ENCODE measurements at regions not wholly inside any gene's neighbourhood (a gene's known extent, or its start where the extent isn't known, plus 50 kb on each side); places are given as distances from the start of the nearest gene placed in this dataset.

- no peaks in the 10 kb centered on the region for H3K79me1 ChIP-seq (ENCODE audit: low read depth, low read length)
- no peaks in the 10 kb centered on the region for H3K4me1 ChIP-seq (replicated peaks in 1 of 4; ENCODE audit: control insufficient read depth in 3 of 4, insufficient read depth in 4 of 4, low read length in 3 of 4)
- no peaks in the 10 kb centered on the region for H3K9me3 ChIP-seq (ENCODE audit: insufficient read depth in 2 of 2, low read depth in 1 of 2, low read length in 1 of 2)
- H3K9ac ChIP-seq (replicated peaks in 1 of 4; ENCODE audit: extremely low read depth in 1 of 4, low read depth in 3 of 4, low read length in 3 of 4) = no peak overlapping the region
- no peaks in the 10 kb centered on the region for H3K23me2 ChIP-seq (ENCODE audit: low read depth, low read length)
- H2BK15ac ChIP-seq (ENCODE audit: low read length) = no peak overlapping the region
- no peak overlapping the region for H2BK20ac ChIP-seq (ENCODE audit: low read length)
- H2AK5ac ChIP-seq (ENCODE audit: low read depth, low read length) = no peak overlapping the region
- H2BK12ac ChIP-seq (ENCODE audit: low read depth, low read length) = no peak overlapping the region
- no peak overlapping the region for H3K18ac ChIP-seq (ENCODE audit: extremely low read depth, low read length)
- H3K4me3 ChIP-seq (ENCODE audit: extremely low read depth in 1 of 4, insufficient read depth in 2 of 4, low read depth in 3 of 4, low read length in 4 of 4) = no peak overlapping the region
- ChIA-PET POLR2A (ENCODE audit: partially characterized antibody) (no interaction called here), CTCF (ENCODE audit: partially characterized antibody) (interaction anchor here (3.9 kb wide), 1 partner anchor 12 kb away, joined by 16 read pairs; no protein-coding TSS in a partner anchor)
- no peak overlapping the region for H2AFZ ChIP-seq (ENCODE audit: low read length)
- no peak overlapping the region for H3K23ac ChIP-seq (ENCODE audit: insufficient read length)
- H2BK120ac ChIP-seq (replicated peaks; ENCODE audit: low read depth, low read length) = no peak overlapping the region
- H3K36me3 ChIP-seq (ENCODE audit: control insufficient read depth in 2 of 4, insufficient read depth in 4 of 4, low read length in 3 of 4) = no peaks in the 10 kb centered on the region
- 94% methylated on average over 3 of the region's 3 CpGs; no CpG with 5 or more reads in 1 of the 2 experiments for WGBS, 2 experiments (ENCODE audit: extremely low coverage in 1 of 2, insufficient coverage in 1 of 2, insufficient read length in 1 of 2, insufficient replicate concordance in 2 of 2, low coverage in 1 of 2, low lambda C conversion rate in 2 of 2, missing lambda C conversion rate in 1 of 2)
- H3K79me2 ChIP-seq (ENCODE audit: control insufficient read depth in 1 of 2, insufficient read depth in 2 of 2, low read length in 2 of 2) = no peaks in the 10 kb centered on the region
- H4K5ac ChIP-seq (ENCODE audit: insufficient read length, low read depth, low read length) = no peak overlapping the region
- H3K14ac ChIP-seq (ENCODE audit: insufficient read length) = no peak overlapping the region
- no peak overlapping the region for H3K4me2 ChIP-seq (ENCODE audit: insufficient read depth in 1 of 2, low read depth in 2 of 2, low read length in 2 of 2)
- FAIRE-seq (no peak), DNase-seq (ENCODE audit: low read depth in 1 of 2, low spot score in 2 of 2) (no peak)
- H4K20me1 ChIP-seq (replicated peaks in 1 of 2; ENCODE audit: control insufficient read depth in 1 of 2, insufficient read depth in 2 of 2, low read length in 2 of 2) = no peaks in the 10 kb centered on the region
- no peak overlapping the region for H4K8ac ChIP-seq (ENCODE audit: extremely low read depth, insufficient read depth, low read length)
- H3K56ac ChIP-seq (replicated peaks; ENCODE audit: insufficient read length, low read depth, low read length) = no peak overlapping the region
- H4K91ac ChIP-seq (replicated peaks; ENCODE audit: insufficient read length, low read length) = no peak overlapping the region
- no peak overlapping the region for H3K27ac ChIP-seq (ENCODE audit: low read depth, low read length)
- H2BK5ac ChIP-seq (ENCODE audit: low read depth, low read length) = no peak overlapping the region
- H3K4ac ChIP-seq (replicated peaks; ENCODE audit: insufficient read length, low read depth, low read length) = no peak overlapping the region
- H3K27me3 ChIP-seq (replicated peaks in 1 of 4; ENCODE audit: control insufficient read depth in 3 of 4, extremely low read depth in 1 of 4, insufficient read depth in 3 of 4, low read length in 3 of 4) = no peaks in the 10 kb centered on the region
- TF ChIP-seq PHF8 (conservative IDR thresholded peaks at IDR 0.05; ENCODE audit: low read depth, low read length) (no peak), RAD21 (IDR thresholded peaks at IDR 0.05 in 1 of 2, conservative IDR thresholded peaks at IDR 0.05 in 1 of 2; ENCODE audit: low read depth in 2 of 2, low read length in 2 of 2) (no peak), USF2 (IDR thresholded peaks at IDR 0.05; ENCODE audit: low read length) (no peak), KDM4A (IDR thresholded peaks at IDR 0.05; ENCODE audit: low read depth, low read length, severe bottlenecking) (no peak), TCF12 (IDR thresholded peaks at IDR 0.05; ENCODE audit: low read depth, low read length) (no peak), SIX5 (IDR thresholded peaks at IDR 0.05; ENCODE audit: low read depth, low read length) (no peak), SIRT6 (IDR thresholded peaks at IDR 0.05; ENCODE audit: low read length) (no peak), EGR1 (IDR thresholded peaks at IDR 0.05; ENCODE audit: borderline replicate concordance, low read depth, low read length) (no peak), BCL11A (IDR thresholded peaks at IDR 0.05; ENCODE audit: low read depth in 2 of 2, low read length in 2 of 2) (no peak), ZNF274 (IDR thresholded peaks at IDR 0.05; ENCODE audit: borderline replicate concordance, extremely low read depth, low read length) (no peak)
Measured at GRCh38 chr3:102660653-102661052, 225.8 kb downstream of the ZPLD1 start.
